GM18858 (cell line): ENCODE measurements at regions not wholly inside any gene's neighbourhood (a gene's known extent, or its start where the extent isn't known, plus 50 kb on each side); places are given as distances from the start of the nearest gene placed in this dataset.
"Not testable (repeated sequence)": the region's sequence is repeated elsewhere in the genome, so short reads cannot be mapped to it uniquely, and the experiment has no call there.

Source experiments
- ATAC-seq: cut with Tn5 transposase; IDR thresholded peaks from one replicate; pipeline ENCODE4 v1.9.1; 2021; ENCODE audit not compliant: unreplicated experiment

GRCh38 chr5:25570067-25570583 is 925.3 kb upstream of the CDH10 start:
- no peak for ATAC-seq

- no peak for ATAC-seq
Observed at GRCh38 chr5:25568989-25569625, 924.3 kb upstream of the CDH10 start.

- no peak for ATAC-seq
Observed at GRCh38 chr5:25568294-25568693, 923.5 kb upstream of the CDH10 start.

GRCh38 chr5:25567881-25568280 is 923.1 kb upstream of the CDH10 start:
- no peak for ATAC-seq

GRCh38 chr5:25562656-25563055 is 917.9 kb upstream of the CDH10 start:
- no peak for ATAC-seq

- no peak for ATAC-seq
Observed at GRCh38 chr5:25554077-25554476, 909.3 kb upstream of the CDH10 start.

- ATAC-seq = no peak
Observed at GRCh38 chr5:25552871-25553481, 908.2 kb upstream of the CDH10 start.

- no peak for ATAC-seq
Observed at GRCh38 chr5:25550793-25551192, 906.0 kb upstream of the CDH10 start.

GRCh38 chr5:25544652-25545249 is 900.0 kb upstream of the CDH10 start:
- ATAC-seq = no peak

- no peak for ATAC-seq
Observed at GRCh38 chr5:25540628-25541027, 895.9 kb upstream of the CDH10 start.

GRCh38 chr5:25539536-25539935 is 894.8 kb upstream of the CDH10 start:
- no peak for ATAC-seq

GRCh38 chr5:25536461-25536860 is 891.7 kb upstream of the CDH10 start:
- not testable (repeated sequence) for ATAC-seq

- no peak for ATAC-seq
Observed at GRCh38 chr5:25516141-25516540, 871.4 kb upstream of the CDH10 start.

GRCh38 chr5:25515525-25515924 is 870.7 kb upstream of the CDH10 start:
- no peak for ATAC-seq

GRCh38 chr5:25510692-25511091 is 865.9 kb upstream of the CDH10 start:
- ATAC-seq = not testable (repeated sequence)

- ATAC-seq = not testable (repeated sequence)
Observed at GRCh38 chr5:25508011-25508410, 863.2 kb upstream of the CDH10 start.

- ATAC-seq = no peak
Observed at GRCh38 chr5:25500635-25501034, 855.9 kb upstream of the CDH10 start.

GRCh38 chr5:25489834-25490538 is 845.2 kb upstream of the CDH10 start:
- no peak for ATAC-seq

- ATAC-seq = no peak
Observed at GRCh38 chr5:25488119-25488518, 843.3 kb upstream of the CDH10 start.

GRCh38 chr5:25484391-25484790 is 839.6 kb upstream of the CDH10 start:
- ATAC-seq = no peak

- ATAC-seq = no peak
Observed at GRCh38 chr5:25481463-25481862, 836.7 kb upstream of the CDH10 start.

- no peak for ATAC-seq
Observed at GRCh38 chr5:25459082-25459481, 814.3 kb upstream of the CDH10 start.
